ENCODE measurements at regions not wholly inside any gene's neighbourhood (a gene's known extent, or its start where the extent isn't known, plus 50 kb on each side); places are given as distances from the start of the nearest gene placed in this dataset.

DNA sequence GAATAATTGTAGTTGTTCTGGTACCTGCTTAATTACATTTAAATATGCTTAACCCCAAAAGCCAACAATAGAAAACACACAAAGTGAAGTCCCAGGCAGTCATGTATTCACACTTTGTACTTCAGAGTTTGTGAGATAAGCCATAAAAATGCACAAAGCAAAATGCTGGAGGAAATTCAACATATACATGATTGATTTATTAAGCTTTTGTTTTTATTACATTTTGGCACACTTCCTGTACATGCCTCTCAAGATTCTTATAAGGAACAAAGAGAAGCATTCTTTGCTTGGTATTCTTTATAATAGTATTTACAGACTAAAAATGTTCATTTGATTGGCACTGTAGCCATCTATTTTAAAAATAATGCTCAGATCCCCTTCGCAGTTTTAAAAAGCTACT, 107.7 kb upstream of the ANK3 start:
- DNase-seq (ENCODE audit: low spot score) (no peak), ATAC-seq (no peak)
- Mint-ChIP-seq H3K9me3 (no peaks in the 10 kb centered on the region), H3K27ac (no peak overlapping the region), H3K4me3 (no peak overlapping the region), H3K36me3 (ENCODE audit: low read depth) (no peaks in the 10 kb centered on the region), H3K4me1 (peaks cover 9% of the 10 kb centered on the region; the same call in 2 of the 3 replicates), H3K27me3 (ENCODE audit: insufficient read depth, low read depth, poor library complexity) (peaks cover 2% of the 10 kb centered on the region)
- Histone ChIP-seq H4K20me1 (replicated peaks; ENCODE audit: insufficient read depth) (no peaks in the 10 kb centered on the region), H2AFZ (no peak overlapping the region), H3K79me2 (replicated peaks; ENCODE audit: insufficient read depth) (no peaks in the 10 kb centered on the region), H3K36me3 (ENCODE audit: insufficient read depth) (no peaks in the 10 kb centered on the region), H3K27ac (ENCODE audit: low read depth) (no peak overlapping the region), H3K27me3 (ENCODE audit: insufficient read depth) (no peaks in the 10 kb centered on the region), H3K4me1 (ENCODE audit: insufficient read depth) (no peaks in the 10 kb centered on the region), H3K4me2 (no peak overlapping the region), H3K4me3 (no peak overlapping the region), H3K9me2 (ENCODE audit: insufficient read depth) (no peaks in the 10 kb centered on the region), H3F3A (replicated peaks; ENCODE audit: low read depth) (no peaks in the 10 kb centered on the region)
- no peak for TF ChIP-seq POLR2AphosphoS5 (IDR thresholded peaks at IDR 0.05; ENCODE audit: low read depth)
- TF ChIP-seq EZH2phosphoT487 (IDR thresholded peaks at IDR 0.05; ENCODE audit: unreplicated experiment) = no peak
- no peak for TF ChIP-seq JUNB (IDR thresholded peaks at IDR 0.05; ENCODE audit: unreplicated experiment)
- no peak for TF ChIP-seq ZNF331 (CRISPR knock-in tag; IDR thresholded peaks at IDR 0.05; ENCODE audit: low read depth)
- TF ChIP-seq, protein P1, sequence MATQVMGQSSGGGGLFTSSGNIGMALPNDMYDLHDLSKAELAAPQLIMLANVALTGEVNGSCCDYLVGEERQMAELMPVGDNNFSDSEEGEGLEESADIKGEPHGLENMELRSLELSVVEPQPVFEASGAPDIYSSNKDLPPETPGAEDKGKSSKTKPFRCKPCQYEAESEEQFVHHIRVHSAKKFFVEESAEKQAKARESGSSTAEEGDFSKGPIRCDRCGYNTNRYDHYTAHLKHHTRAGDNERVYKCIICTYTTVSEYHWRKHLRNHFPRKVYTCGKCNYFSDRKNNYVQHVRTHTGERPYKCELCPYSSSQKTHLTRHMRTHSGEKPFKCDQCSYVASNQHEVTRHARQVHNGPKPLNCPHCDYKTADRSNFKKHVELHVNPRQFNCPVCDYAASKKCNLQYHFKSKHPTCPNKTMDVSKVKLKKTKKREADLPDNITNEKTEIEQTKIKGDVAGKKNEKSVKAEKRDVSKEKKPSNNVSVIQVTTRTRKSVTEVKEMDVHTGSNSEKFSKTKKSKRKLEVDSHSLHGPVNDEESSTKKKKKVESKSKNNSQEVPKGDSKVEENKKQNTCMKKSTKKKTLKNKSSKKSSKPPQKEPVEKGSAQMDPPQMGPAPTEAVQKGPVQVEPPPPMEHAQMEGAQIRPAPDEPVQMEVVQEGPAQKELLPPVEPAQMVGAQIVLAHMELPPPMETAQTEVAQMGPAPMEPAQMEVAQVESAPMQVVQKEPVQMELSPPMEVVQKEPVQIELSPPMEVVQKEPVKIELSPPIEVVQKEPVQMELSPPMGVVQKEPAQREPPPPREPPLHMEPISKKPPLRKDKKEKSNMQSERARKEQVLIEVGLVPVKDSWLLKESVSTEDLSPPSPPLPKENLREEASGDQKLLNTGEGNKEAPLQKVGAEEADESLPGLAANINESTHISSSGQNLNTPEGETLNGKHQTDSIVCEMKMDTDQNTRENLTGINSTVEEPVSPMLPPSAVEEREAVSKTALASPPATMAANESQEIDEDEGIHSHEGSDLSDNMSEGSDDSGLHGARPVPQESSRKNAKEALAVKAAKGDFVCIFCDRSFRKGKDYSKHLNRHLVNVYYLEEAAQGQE (IDR thresholded peaks at IDR 0.05; ENCODE audit: unreplicated experiment) = no peak
- TF ChIP-seq EZH2 (IDR thresholded peaks at IDR 0.05; ENCODE audit: low read depth, unreplicated experiment) = no peak
- TF ChIP-seq CREB1 (CRISPR knock-in tag; IDR thresholded peaks at IDR 0.05; ENCODE audit: low read depth) = no peak

DNA sequence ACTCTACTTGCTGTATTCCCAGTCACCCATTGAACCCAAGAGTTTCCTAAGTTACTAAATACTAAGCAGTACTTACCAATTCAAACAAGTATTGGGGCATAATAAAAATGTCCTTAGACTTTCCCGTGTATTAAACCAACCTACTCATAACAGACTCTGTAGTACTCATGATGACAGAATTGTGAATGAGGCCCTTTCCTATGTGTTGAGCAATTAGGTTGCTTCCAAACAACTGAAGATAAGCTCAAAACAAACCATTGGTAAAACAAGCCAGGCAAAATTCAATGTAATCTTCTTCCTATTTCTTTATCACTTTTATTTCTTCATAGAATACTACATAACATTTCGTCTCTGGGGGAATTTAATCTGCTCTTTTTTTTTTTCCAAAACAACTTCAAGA, 106.5 kb upstream of the ANK3 start:
- H4K20me1 ChIP-seq (replicated peaks; ENCODE audit: insufficient read depth) = no peaks in the 10 kb centered on the region
- ATAC-seq (no peak), DNase-seq (ENCODE audit: low spot score) (no peak)
- H3K4me1 ChIP-seq (ENCODE audit: insufficient read depth) = no peaks in the 10 kb centered on the region
- no peak overlapping the region for H3K4me3 ChIP-seq
- no peak overlapping the region for H3K27ac ChIP-seq (ENCODE audit: low read depth)
- no peaks in the 10 kb centered on the region for H3F3A ChIP-seq (replicated peaks; ENCODE audit: low read depth)
- Mint-ChIP-seq H3K36me3 (ENCODE audit: low read depth) (no peaks in the 10 kb centered on the region), H3K4me1 (peaks cover 9% of the 10 kb centered on the region; the same call in 2 of the 3 replicates), H3K9me3 (no peaks in the 10 kb centered on the region), H3K27me3 (ENCODE audit: insufficient read depth, low read depth, poor library complexity) (peaks cover 2% of the 10 kb centered on the region), H3K27ac (no peak overlapping the region), H3K4me3 (no peak overlapping the region)
- H3K4me2 ChIP-seq = no peak overlapping the region
- no peaks in the 10 kb centered on the region for H3K79me2 ChIP-seq (replicated peaks; ENCODE audit: insufficient read depth)
- no peaks in the 10 kb centered on the region for H3K9me2 ChIP-seq (ENCODE audit: insufficient read depth)
- no peak overlapping the region for H2AFZ ChIP-seq
- no peaks in the 10 kb centered on the region for H3K27me3 ChIP-seq (ENCODE audit: insufficient read depth)
- no peaks in the 10 kb centered on the region for H3K36me3 ChIP-seq (ENCODE audit: insufficient read depth)
- no peak for TF ChIP-seq ZNF114 (CRISPR knock-in tag; IDR thresholded peaks at IDR 0.05)
- TF ChIP-seq STAT1 (IDR thresholded peaks at IDR 0.05; ENCODE audit: unreplicated experiment) = no peak
- no peak for TF ChIP-seq NANOG (IDR thresholded peaks at IDR 0.05; ENCODE audit: borderline replicate concordance)
- no peak for TF ChIP-seq EZH2phosphoT487 (IDR thresholded peaks at IDR 0.05; ENCODE audit: unreplicated experiment)
- TF ChIP-seq, protein P2, sequence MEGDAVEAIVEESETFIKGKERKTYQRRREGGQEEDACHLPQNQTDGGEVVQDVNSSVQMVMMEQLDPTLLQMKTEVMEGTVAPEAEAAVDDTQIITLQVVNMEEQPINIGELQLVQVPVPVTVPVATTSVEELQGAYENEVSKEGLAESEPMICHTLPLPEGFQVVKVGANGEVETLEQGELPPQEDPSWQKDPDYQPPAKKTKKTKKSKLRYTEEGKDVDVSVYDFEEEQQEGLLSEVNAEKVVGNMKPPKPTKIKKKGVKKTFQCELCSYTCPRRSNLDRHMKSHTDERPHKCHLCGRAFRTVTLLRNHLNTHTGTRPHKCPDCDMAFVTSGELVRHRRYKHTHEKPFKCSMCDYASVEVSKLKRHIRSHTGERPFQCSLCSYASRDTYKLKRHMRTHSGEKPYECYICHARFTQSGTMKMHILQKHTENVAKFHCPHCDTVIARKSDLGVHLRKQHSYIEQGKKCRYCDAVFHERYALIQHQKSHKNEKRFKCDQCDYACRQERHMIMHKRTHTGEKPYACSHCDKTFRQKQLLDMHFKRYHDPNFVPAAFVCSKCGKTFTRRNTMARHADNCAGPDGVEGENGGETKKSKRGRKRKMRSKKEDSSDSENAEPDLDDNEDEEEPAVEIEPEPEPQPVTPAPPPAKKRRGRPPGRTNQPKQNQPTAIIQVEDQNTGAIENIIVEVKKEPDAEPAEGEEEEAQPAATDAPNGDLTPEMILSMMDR (conservative IDR thresholded peaks at IDR 0.05; ENCODE audit: low read depth in 2 of 2) = no peak
- TF ChIP-seq, protein P3, sequence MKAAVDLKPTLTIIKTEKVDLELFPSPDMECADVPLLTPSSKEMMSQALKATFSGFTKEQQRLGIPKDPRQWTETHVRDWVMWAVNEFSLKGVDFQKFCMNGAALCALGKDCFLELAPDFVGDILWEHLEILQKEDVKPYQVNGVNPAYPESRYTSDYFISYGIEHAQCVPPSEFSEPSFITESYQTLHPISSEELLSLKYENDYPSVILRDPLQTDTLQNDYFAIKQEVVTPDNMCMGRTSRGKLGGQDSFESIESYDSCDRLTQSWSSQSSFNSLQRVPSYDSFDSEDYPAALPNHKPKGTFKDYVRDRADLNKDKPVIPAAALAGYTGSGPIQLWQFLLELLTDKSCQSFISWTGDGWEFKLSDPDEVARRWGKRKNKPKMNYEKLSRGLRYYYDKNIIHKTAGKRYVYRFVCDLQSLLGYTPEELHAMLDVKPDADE (IDR thresholded peaks at IDR 0.05) = no peak

All from GM23338 (cell line).